BJ (cell line): ENCODE measurements at regions not wholly inside any gene's neighbourhood (a gene's known extent, or its start where the extent isn't known, plus 50 kb on each side); places are given as distances from the start of the nearest gene placed in this dataset.

Source experiments
- CTCF ChIA-PET: fragments of 350-600 bp; formaldehyde crosslinking; extraction: SDS; loops from one replicate; lab custom pipeline; 2021; ENCODE audit warnings: antibody characterized with exemption, inconsistent platforms; lab: Yijun Ruan, JAX
- POLR2A ChIA-PET: fragments of 300-600 bp; sonication (Branson Sonifier 250); formaldehyde crosslinking; extraction: SDS; loops from one replicate; lab custom pipeline; 2021; ENCODE audit warnings: antibody characterized with exemption; lab: Charles Lee
- DNase-seq: peaks from one replicate; pipeline ENCODE4 v3.0.0-alpha.2; 2011; ENCODE audit warnings: low read depth
- H3K27me3 ChIP-seq: 2 replicates; pipeline ENCODE4 v1.6.0; 2011; ENCODE audit warnings: low read length; ENCODE audit not compliant: control insufficient read depth, insufficient read depth
- H3K36me3 ChIP-seq: 2 replicates; pipeline ENCODE4 v1.5.1; 2011; ENCODE audit warnings: low read length; ENCODE audit not compliant: control insufficient read depth, insufficient read depth
- H3K4me3 ChIP-seq: 2 replicates; pipeline ENCODE4 v1.5.1; 2011; ENCODE audit warnings: low read depth, mild to moderate bottlenecking, control low read depth, low read length
- TF ChIP-seq, protein P1 (sequence below): IDR thresholded peaks from 2 replicates; pipeline ENCODE4 v1.5.1; 2011; ENCODE audit warnings: low read depth, mild to moderate bottlenecking, control low read depth, inconsistent platforms, low read length, moderate library complexity; ENCODE audit not compliant: insufficient read depth

DNA sequence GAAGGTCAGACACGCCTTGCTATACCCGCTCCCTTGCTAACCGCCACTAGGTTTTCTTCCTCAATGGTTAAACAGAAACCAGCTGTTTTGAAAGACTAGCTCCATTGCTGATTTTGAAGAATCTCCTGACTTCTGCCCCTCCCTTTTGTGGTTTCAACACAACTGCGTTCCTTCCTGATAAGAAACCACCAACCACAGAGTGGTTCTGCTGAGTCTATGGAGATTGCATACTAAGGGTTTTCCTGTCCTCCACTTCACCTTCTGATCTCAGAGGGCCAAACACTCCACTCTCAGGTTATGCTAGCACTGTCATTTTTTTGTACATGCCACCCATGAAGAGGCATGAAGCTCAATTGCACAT, 207.9 kb downstream of the MYLK4 start:
- H3K36me3 ChIP-seq = no peaks in the 10 kb centered on the region
- CTCF ChIA-PET = interaction anchor here (1.2 kb wide), 1 partner anchor 9 kb away, joined by 3 read pairs; no protein-coding TSS in a partner anchor
- TF ChIP-seq, protein P1, sequence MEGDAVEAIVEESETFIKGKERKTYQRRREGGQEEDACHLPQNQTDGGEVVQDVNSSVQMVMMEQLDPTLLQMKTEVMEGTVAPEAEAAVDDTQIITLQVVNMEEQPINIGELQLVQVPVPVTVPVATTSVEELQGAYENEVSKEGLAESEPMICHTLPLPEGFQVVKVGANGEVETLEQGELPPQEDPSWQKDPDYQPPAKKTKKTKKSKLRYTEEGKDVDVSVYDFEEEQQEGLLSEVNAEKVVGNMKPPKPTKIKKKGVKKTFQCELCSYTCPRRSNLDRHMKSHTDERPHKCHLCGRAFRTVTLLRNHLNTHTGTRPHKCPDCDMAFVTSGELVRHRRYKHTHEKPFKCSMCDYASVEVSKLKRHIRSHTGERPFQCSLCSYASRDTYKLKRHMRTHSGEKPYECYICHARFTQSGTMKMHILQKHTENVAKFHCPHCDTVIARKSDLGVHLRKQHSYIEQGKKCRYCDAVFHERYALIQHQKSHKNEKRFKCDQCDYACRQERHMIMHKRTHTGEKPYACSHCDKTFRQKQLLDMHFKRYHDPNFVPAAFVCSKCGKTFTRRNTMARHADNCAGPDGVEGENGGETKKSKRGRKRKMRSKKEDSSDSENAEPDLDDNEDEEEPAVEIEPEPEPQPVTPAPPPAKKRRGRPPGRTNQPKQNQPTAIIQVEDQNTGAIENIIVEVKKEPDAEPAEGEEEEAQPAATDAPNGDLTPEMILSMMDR = no peak
- no peak for DNase-seq
- H3K27me3 ChIP-seq = peaks cover 4% of the 10 kb centered on the region
- no peak overlapping the region for H3K4me3 ChIP-seq
- POLR2A ChIA-PET = no interaction called here

DNA sequence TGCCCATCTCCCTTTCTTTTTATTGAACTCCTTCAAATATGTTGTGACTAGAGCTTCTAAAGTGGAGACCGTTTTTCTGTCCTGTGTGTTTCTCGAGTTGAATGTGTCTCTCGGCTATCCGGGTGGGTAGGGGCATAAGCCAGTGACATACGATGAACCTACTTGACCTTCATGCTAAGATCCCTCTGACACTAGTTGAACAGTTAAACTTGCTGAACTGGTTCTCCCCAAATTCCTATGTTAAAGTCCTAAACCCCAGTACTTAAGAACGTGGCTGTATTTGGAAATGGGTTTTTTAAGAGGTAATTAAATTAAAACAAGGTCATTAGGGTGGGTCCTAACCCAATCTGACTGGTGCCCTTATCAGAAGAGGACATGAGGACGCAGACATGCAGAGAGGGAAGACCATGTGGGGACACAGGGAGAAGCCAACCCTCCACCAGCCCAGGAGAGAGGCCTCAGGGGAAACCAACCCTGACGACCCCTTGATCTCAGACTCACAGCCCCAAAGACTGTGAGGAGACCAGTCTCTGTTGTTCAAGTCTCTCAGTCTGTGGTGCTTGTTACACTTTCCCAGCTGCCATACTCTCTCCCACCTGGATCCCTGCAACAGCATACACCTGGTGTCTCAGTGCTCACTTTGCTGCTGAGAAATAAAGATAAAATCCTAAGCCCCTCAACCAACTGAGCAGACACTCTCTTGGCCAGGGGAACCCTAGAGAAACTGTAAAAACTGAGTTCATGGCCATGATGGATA, 208.4 kb downstream of the MYLK4 start:
- peaks cover 4% of the 10 kb centered on the region for H3K27me3 ChIP-seq
- TF ChIP-seq, protein P1 = no peak
- no peak overlapping the region for H3K4me3 ChIP-seq
- DNase-seq = no peak
- ChIA-PET CTCF (interaction anchor here (1.2 kb wide), 1 partner anchor 9 kb away, joined by 3 read pairs; no protein-coding TSS in a partner anchor), POLR2A (no interaction called here)
- H3K36me3 ChIP-seq = no peaks in the 10 kb centered on the region

DNA sequence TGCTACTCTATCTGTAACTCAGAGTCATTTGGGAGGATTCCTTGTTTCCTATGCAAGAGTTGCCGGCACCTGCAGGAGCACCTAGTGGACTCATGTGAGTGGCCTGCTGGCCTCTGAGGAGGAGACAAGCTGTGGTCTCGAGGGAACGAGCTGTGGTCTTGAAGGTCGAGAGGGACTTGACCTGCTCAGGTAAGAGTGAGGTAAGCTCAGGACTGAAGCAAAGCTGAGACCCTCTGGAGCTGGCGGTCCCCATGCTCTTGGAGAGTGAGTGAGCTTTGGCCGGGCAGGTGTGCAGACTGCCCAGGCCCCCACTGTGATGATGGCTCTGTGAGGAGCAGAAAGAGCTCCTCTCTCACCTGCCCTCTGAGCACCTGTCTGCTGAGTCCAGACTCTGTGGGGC, 214.3 kb downstream of the MYLK4 start:
- TF ChIP-seq, protein P1 = no peak
- DNase-seq = no peak
- Histone ChIP-seq H3K4me3 (no peak overlapping the region), H3K27me3 (no peaks in the 10 kb centered on the region; the same call in 1 of the 2 replicates), H3K36me3 (no peaks in the 10 kb centered on the region)
- POLR2A ChIA-PET = no interaction called here
- CTCF ChIA-PET = no interaction called here

DNA sequence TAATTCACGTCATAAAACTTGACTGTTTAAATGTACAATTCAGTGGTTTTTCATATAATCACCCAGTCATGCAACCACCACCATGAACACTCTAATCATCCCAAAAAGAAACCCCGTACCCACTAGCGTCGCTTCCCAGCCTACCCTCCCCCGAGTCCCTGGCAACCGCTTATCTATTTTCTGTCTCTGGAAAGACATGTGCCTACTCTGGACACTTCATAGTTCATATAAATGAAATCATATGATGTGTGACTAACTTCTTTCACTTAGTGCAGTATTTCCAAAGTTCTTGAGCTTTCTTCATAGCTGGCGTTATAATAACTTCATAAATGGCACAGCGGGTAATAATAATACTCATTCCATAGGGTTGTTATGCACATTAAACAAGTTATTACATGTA, 215.2 kb downstream of the MYLK4 start:
- TF ChIP-seq, protein P1 = no peak
- no peak overlapping the region for H3K4me3 ChIP-seq
- no peak for DNase-seq
- CTCF ChIA-PET = no interaction called here
- H3K27me3 ChIP-seq = no peaks in the 10 kb centered on the region; the same call in 1 of the 2 replicates
- H3K36me3 ChIP-seq = no peaks in the 10 kb centered on the region
- POLR2A ChIA-PET = no interaction called here

DNA sequence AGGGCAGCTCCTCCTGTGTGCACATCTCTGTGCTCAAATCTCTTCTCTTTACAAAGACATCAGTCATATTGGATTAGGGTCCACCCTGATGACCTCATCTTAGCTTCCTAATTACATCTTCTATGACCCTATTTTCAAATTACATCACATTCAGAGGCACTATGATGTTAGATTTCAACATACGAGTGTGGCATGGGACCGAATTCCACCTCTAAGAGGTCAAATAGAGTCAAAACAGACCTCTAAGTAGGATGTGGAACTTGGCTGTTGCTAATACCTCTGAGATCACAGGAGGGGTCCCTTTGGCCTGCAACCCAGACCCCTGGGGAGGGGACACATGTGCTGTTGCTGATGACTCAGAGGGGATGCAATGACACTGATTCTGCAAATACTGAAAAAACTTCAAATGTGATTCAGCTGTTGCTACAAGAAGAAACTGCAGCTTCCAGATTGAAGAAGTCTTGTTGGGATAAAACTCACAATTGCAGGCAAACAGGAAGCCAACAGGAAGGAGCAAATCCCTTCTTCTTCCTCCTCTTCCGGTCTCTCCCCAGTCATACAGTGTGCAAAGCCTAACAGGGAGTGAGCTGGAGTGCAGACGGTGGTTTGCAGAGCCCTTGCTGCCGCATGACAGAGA, 216.2 kb downstream of the MYLK4 start:
- TF ChIP-seq, protein P1 = no peak
- no peak for DNase-seq
- H3K36me3 ChIP-seq = no peaks in the 10 kb centered on the region
- POLR2A ChIA-PET = no interaction called here
- CTCF ChIA-PET = no interaction called here
- H3K4me3 ChIP-seq = no peak overlapping the region
- no peaks in the 10 kb centered on the region; the same call in 1 of the 2 replicates for H3K27me3 ChIP-seq
